A673 (cell line): ENCODE measurements at regions not wholly inside any gene's neighbourhood (a gene's known extent, or its start where the extent isn't known, plus 50 kb on each side); places are given as distances from the start of the nearest gene placed in this dataset.

Experiments
- BruUV-seq: library from RNA; stranded (reverse); fragments of 400-500 nt; replicated peaks from 2 replicates; lab custom pipeline; 2021; lab: Mats Ljungman, UMichigan
- CTCF ChIA-PET: fragments of 300-600 bp; sonication (Branson Sonifier 250); formaldehyde crosslinking; loops from one replicate; lab custom pipeline; 2022; ENCODE audit warnings: antibody characterized with exemption; lab: Charles Lee
- POLR2A ChIA-PET: fragments of 300-600 bp; sonication (Branson Sonifier 250); formaldehyde crosslinking; loops from one replicate; lab custom pipeline; 2022; ENCODE audit warnings: antibody characterized with exemption; ENCODE audit not compliant: low non-redundant PET; lab: Charles Lee
- DNase-seq: peaks from one replicate; pipeline ENCODE4 v3.0.0-alpha.2; 2015; ENCODE audit warnings: low spot score
- H3K27ac ChIP-seq: fragments of 200-600 bp; sonication (generic); 2 replicates; pipeline ENCODE4 v1.5.1; 2016; ENCODE audit warnings: mixed run types, low read depth, mild to moderate bottlenecking, mixed read lengths, antibody characterized with exemption, low read length; ENCODE audit not compliant: poor library complexity, severe bottlenecking
- H3K27me3 ChIP-seq: fragments of 200-600 bp; sonication (generic); replicated peaks from 2 replicates; pipeline ENCODE4 v1.6.1; 2017; ENCODE audit warnings: mixed run types, low read depth, mild to moderate bottlenecking, mixed read lengths, antibody characterized with exemption, low read length; ENCODE audit not compliant: insufficient read depth, poor library complexity
- H3K36me3 ChIP-seq: fragments of 200-600 bp; sonication (generic); 2 replicates; pipeline ENCODE4 v1.6.1; 2016; ENCODE audit warnings: mixed run types, mild to moderate bottlenecking, mixed read lengths, antibody characterized with exemption, low read length; ENCODE audit not compliant: insufficient read depth, poor library complexity, severe bottlenecking
- H3K4me1 ChIP-seq: fragments of 200-600 bp; sonication (generic); 2 replicates; pipeline ENCODE4 v1.6.1; 2017; ENCODE audit warnings: mixed run types, mild to moderate bottlenecking, mixed read lengths, antibody characterized with exemption, low read length; ENCODE audit not compliant: insufficient read depth, poor library complexity, severe bottlenecking
- H3K4me3 ChIP-seq: fragments of 200-600 bp; sonication (generic); 2 replicates; pipeline ENCODE4 v1.5.1; 2016; ENCODE audit warnings: low read depth, mixed run types, mild to moderate bottlenecking, mixed read lengths, low read length; ENCODE audit not compliant: poor library complexity, severe bottlenecking
- H3K9me3 ChIP-seq: fragments of 200-600 bp; sonication (generic); 2 replicates; pipeline ENCODE4 v1.6.1; 2016; ENCODE audit warnings: mixed run types, low read depth, mild to moderate bottlenecking, mixed read lengths, antibody characterized with exemption, low read length; ENCODE audit not compliant: poor library complexity, severe bottlenecking
- EZH2 ChIP-seq: fragments of 200-600 bp; sonication (generic); IDR thresholded peaks from 2 replicates; pipeline ENCODE4 v1.6.1; 2017; ENCODE audit warnings: borderline replicate concordance, low read depth, mild to moderate bottlenecking, mixed read lengths, antibody characterized with exemption, low read length; ENCODE audit not compliant: poor library complexity, severe bottlenecking
- intact Hi-C: fragments of 100-400 bp; cut with micrococcal nuclease; formaldehyde crosslinking; loops from one replicate; pipeline ENCODE4 v1.10.0; 2022; ENCODE audit not compliant: unreplicated experiment
- TF ChIP-seq, protein P1 (sequence below): fragments of 300-800, 200-600 bp; sonication (generic); conservative IDR thresholded peaks from 2 replicates; pipeline ENCODE4 v1.5.1; 2017; ENCODE audit warnings: low read depth, mild to moderate bottlenecking, antibody characterized with exemption, low read length, moderate library complexity, mixed read lengths

DNA sequence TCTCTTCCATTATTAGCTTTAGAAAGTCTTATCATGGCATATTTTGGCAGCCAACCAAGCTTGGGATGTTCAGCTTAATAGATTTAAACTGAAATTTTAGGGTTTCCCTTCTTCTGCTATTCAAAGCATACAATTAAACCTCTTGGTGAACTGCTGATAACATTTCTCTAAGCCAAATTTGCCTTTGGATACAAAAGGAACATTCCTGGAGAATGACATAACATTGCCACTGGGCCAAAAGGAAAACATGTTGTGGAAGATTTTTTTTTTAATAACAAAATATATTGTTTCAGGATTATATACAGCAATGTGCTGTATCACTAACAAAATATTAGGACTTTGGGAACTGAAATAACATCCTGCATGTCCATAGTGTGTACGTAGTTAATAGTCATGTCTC lies 215.1 kb upstream of the TBX18 start:
- POLR2A ChIA-PET, result no interaction called here
- Histone ChIP-seq H3K9me3 (no peaks in the 10 kb centered on the region), H3K27ac (no peak overlapping the region), H3K4me3 (no peak overlapping the region), H3K4me1 (no peaks in the 10 kb centered on the region), H3K36me3 (no peaks in the 10 kb centered on the region), H3K27me3 (peaks cover 7% of the 10 kb centered on the region)
- intact Hi-C loops, result no loop called here
- CTCF ChIA-PET, result no interaction called here
- no TSS peak for BruUV-seq
- no peak for DNase-seq
- TF ChIP-seq EZH2, result no peak
- TF ChIP-seq, protein P1, sequence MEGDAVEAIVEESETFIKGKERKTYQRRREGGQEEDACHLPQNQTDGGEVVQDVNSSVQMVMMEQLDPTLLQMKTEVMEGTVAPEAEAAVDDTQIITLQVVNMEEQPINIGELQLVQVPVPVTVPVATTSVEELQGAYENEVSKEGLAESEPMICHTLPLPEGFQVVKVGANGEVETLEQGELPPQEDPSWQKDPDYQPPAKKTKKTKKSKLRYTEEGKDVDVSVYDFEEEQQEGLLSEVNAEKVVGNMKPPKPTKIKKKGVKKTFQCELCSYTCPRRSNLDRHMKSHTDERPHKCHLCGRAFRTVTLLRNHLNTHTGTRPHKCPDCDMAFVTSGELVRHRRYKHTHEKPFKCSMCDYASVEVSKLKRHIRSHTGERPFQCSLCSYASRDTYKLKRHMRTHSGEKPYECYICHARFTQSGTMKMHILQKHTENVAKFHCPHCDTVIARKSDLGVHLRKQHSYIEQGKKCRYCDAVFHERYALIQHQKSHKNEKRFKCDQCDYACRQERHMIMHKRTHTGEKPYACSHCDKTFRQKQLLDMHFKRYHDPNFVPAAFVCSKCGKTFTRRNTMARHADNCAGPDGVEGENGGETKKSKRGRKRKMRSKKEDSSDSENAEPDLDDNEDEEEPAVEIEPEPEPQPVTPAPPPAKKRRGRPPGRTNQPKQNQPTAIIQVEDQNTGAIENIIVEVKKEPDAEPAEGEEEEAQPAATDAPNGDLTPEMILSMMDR, result no peak

DNA sequence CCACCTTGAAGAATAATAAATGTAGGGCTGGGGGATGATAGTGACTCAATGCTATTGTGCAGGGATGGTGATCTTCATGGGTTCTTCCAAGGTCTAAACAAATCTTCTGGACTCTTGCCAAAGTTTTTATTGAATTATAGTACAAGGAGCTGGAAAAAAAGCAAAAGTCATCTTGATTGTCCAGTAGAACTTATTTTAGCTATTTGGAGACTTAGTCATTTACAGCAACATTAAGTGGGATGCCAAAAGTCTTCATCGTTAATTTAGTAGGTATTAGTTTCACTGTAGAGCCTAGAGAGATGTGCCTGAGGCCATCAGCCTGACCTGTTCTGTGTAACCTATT lies 212.9 kb upstream of the TBX18 start:
- Histone ChIP-seq H3K4me3 (no peak overlapping the region), H3K27me3 (peaks cover 7% of the 10 kb centered on the region), H3K36me3 (no peaks in the 10 kb centered on the region), H3K27ac (no peak overlapping the region), H3K9me3 (no peaks in the 10 kb centered on the region), H3K4me1 (no peaks in the 10 kb centered on the region)
- intact Hi-C loops, result no loop called here
- no TSS peak for BruUV-seq
- no peak for DNase-seq
- ChIA-PET POLR2A (no interaction called here), CTCF (no interaction called here)
- no peak for TF ChIP-seq EZH2
- TF ChIP-seq, protein P1, result no peak

DNA sequence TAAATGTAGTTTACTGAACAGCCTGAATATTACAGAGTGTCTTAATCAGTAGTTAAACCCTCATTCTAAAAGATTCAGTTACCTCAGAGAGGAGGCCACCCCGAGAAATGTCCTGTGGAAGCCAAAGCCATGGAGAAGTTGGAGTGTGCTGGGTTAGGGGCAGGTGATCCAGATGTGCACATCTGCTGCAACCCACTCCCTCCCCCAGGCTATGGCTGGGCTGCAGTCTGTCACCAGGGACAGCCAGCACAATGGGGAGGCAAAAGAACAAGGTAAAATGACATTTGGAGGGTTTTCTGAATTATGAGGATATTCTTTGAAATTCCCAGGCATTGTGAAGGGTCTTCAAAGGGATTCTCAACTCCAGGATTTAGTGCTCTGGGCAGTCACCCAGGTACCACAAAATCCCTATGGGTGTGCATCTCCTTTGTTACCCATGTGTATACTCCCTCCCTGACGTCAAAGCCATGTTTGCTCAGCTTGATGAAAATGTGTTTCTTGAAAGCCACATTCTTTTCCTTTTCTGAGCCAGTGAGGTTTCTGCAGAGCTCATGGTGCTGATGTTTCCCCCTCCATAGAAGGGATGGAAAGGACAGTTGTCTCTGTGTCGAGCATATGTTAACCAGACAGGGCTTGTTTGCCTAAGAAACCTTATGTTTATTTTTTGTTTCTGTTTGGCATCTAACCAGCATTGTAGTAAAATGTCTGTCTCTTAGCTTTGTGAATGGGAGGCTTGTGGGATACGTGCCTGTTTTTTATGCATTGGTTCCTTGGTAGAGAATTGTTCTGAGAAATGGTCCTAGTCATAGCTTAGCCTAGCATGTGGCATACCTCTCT lies 212.3 kb upstream of the TBX18 start:
- Histone ChIP-seq H3K9me3 (no peaks in the 10 kb centered on the region), H3K27me3 (peaks cover 7% of the 10 kb centered on the region), H3K27ac (no peak overlapping the region), H3K4me3 (no peak overlapping the region), H3K4me1 (no peaks in the 10 kb centered on the region), H3K36me3 (no peaks in the 10 kb centered on the region)
- intact Hi-C loops, result no loop called here
- TF ChIP-seq EZH2, result no peak
- TF ChIP-seq, protein P1, result no peak
- CTCF ChIA-PET, result no interaction called here
- no peak for DNase-seq
- POLR2A ChIA-PET, result no interaction called here
- BruUV-seq, result no TSS peak
